ENCODE measurements at regions not wholly inside any gene's neighbourhood (a gene's known extent, or its start where the extent isn't known, plus 50 kb on each side); places are given as distances from the start of the nearest gene placed in this dataset.

GRCh38 chr9:126205845-126206498 is 120.7 kb upstream of the MVB12B start:
- in situ Hi-C loops (cut with MboI): no loop called here
- Histone ChIP-seq H3K9me3 (replicated peaks; ENCODE audit: control insufficient read depth, insufficient read depth, low read depth, low read length) (no peaks in the 10 kb centered on the region; the same call in none of the 2 replicates), H3K4me3 (no peak overlapping the region), H3K9ac (ENCODE audit: insufficient read depth in 1 of 2, low read depth in 2 of 2, low read length in 2 of 2) (no peak overlapping the region), H3K9me1 (ENCODE audit: control insufficient read depth, insufficient read depth, low read length) (no peaks in the 10 kb centered on the region), H3K4me1 (replicated peaks in 1 of 2; ENCODE audit: control insufficient read depth in 2 of 2, insufficient read depth in 2 of 2, low read length in 2 of 2) (no peaks in the 10 kb centered on the region), H4K20me1 (replicated peaks; ENCODE audit: control insufficient read depth, insufficient read depth, low read length) (no peaks in the 10 kb centered on the region), H3K27ac (ENCODE audit: extremely low read depth, low read depth, low read length) (no peak overlapping the region), H3K4me2 (ENCODE audit: insufficient read depth, low read length) (no peak overlapping the region), H3K36me3 (ENCODE audit: control insufficient read depth, insufficient read depth, low read length) (no peaks in the 10 kb centered on the region), H2AFZ (ENCODE audit: low read depth, low read length) (no peak overlapping the region), H3K79me2 (ENCODE audit: control insufficient read depth, insufficient read depth, low read length) (no peaks in the 10 kb centered on the region), H3K27me3 (ENCODE audit: control insufficient read depth in 2 of 2, insufficient read depth in 2 of 2, low read length in 2 of 2) (no peaks in the 10 kb centered on the region; a peak in 1 of 5 replicates)
- intact Hi-C loops (cut with micrococcal nuclease): no loop called here
- ChIA-PET POLR2A (no interaction called here), CTCF (ENCODE audit: low intra/inter-chr PET ratio) (no interaction called here)
- no peak for TF ChIP-seq PATZ1 (CRISPR knock-in tag; IDR thresholded peaks at IDR 0.05; ENCODE audit: borderline replicate concordance)
- no peak for TF ChIP-seq ETV6 (IDR thresholded peaks at IDR 0.05; ENCODE audit: borderline replicate concordance in 1 of 2, low read depth in 2 of 2, low read length in 1 of 2)
- TF ChIP-seq ETV6 (CRISPR knock-in tag; IDR thresholded peaks at IDR 0.05; ENCODE audit: borderline replicate concordance): no peak
- TF ChIP-seq GTF3C2 (IDR thresholded peaks at IDR 0.05; ENCODE audit: borderline replicate concordance, extremely low read depth, insufficient read length): no peak
- no peak for TF ChIP-seq THRA (IDR thresholded peaks at IDR 0.05)
- no peak for TF ChIP-seq GTF2F1 (IDR thresholded peaks at IDR 0.05; ENCODE audit: low read depth, low read length)
- TF ChIP-seq IRF9 (tag; IDR thresholded peaks at IDR 0.05): no peak
- no peak for TF ChIP-seq MYC (IDR thresholded peaks at IDR 0.05; ENCODE audit: low read depth, low read length)
- TF ChIP-seq MYC (CRISPR knock-in tag; IDR thresholded peaks at IDR 0.05; ENCODE audit: borderline replicate concordance, low read depth): no peak
- TF ChIP-seq NR2C1 (IDR thresholded peaks at IDR 0.05): no peak
- TF ChIP-seq NR2C1 (tag; IDR thresholded peaks at IDR 0.05): no peak
- BruUV-seq (replicated peaks): no TSS peak
- FAIRE-seq (no peak), ATAC-seq (no peak), DNase-seq (ENCODE audit: extremely low read depth in 1 of 4, low spot score in 3 of 4) (no peak)
- 8% methylated on average over 19 of the region's 22 CpGs for WGBS (ENCODE audit: insufficient coverage, low coverage, missing lambda C conversion rate)

All from K562 (cell line).